Stimulated activated CD4-positive, alpha-beta T cell treated with anti-CD3 and anti-CD28 coated beads, Interleukin-15, amount 100 ng/mL, for 1 hour (primary cell): ENCODE measurements at regions not wholly inside any gene's neighbourhood (a gene's known extent, or its start where the extent isn't known, plus 50 kb on each side); places are given as distances from the start of the nearest gene placed in this dataset.
"Not testable (repeated sequence)": the region's sequence is repeated elsewhere in the genome, so short reads cannot be mapped to it uniquely, and the experiment has no call there.

Source experiments
- DNase-seq, 2 donors: peaks; one replicate each; pipeline ENCODE4 v3.0.0-alpha.2; 2020; ENCODE audit warnings: low read depth in 1 of 2, low spot score in 1 of 2

DNA sequence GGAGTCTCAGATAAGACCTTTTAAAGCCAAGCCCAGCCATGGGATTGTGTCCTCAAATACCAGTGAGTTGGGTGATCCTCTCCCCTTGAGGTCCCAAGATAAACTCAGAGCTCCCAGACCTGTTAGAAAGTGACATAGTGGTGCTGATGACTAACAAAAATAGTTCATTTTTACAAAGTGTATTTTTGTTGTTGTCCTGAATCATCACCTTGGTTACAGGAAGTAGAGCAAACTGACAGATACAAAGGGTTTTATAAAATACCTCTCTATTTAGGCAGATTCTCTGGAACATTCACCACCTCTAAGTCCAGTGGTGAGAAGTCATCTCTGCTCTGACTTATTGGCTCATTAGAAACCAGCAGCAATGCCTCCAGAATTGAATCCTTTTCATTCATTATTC lies 259.3 kb downstream of the CEMIP2 start:
- no peak for DNase-seq

DNA sequence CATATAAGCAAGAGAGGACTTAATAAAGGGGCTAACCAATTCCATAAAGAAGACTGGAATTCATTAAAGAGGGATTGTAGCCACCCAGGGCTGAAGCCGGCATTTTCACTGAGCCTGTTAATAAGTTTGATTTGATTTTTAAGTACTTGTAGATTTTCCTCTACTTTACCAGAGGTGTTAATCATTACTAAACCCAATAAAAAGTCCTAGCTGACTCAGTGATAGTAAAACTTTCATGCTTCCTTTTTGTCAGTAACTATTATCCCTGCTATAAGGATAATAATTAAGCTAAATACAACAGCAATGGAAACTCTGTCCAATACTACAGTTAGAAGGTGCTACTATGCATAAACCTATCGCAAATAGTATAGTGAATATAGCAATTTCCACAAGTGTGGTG lies 260.2 kb downstream of the CEMIP2 start:
- not testable (repeated sequence) for DNase-seq

DNA sequence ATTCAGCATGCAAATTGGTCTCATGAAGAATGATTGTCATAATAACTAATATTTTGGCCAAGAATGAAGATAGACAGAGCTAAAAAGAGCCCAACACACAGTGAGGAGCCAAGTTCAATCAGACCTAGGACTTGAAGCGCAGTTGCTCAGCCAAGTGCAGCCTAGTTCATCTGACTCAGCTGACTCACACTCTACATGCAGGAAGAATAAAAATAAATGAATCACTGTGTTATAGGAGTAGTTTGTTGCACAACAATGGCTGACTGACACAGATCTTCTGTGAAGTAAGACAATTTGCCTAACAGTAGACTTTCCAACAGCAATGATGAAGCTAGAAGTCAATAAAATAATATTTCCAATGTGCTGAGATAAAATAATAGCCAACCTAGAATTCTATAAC lies 261.5 kb downstream of the CEMIP2 start:
- no peak for DNase-seq

DNA sequence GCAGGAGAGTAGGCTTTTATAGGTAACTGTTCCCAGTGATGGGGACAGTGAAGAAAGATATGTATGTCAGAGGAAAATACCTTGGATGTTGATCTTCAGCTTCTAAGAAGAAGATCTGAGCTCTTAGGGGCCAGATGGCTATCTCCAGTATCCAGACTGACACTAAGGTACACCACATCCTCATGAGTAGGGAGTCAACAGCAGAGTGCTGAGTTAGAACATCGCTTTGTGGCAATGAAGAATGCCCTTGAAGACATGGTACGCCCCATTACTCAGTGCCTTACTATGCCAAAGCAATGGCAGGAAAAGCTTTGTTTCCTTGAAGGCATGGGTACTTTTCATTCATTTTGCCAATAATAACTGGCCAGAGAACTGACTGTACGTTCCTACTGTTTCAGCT lies 263.7 kb downstream of the CEMIP2 start:
- DNase-seq, result no peak

DNA sequence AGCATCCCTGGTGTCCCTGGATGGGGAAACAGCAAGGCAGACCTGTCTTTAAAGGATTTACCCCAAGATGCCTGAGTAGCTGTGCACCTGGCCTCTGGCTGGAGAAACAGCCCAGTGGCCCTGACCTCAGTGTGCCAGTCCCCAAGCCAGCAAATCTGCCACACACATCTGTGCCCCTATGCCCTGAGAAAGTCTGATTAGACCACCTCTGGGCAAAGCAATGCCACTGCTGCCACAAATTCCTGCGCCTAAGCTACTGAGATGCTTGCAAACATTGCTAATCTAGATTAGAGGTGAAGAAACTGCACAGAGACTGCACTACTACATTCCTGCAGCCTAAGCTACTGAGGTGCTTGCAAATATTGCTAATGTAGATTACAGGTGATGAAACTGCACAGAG lies 269.6 kb downstream of the CEMIP2 start:
- DNase-seq, result no peak

- DNase-seq, result no peak
Measured at GRCh38 chr9:71490810-71491209, 277.5 kb downstream of the CEMIP2 start.

GRCh38 chr9:71487061-71487460 lies 281.3 kb downstream of the CEMIP2 start:
- DNase-seq, result no peak

GRCh38 chr9:71485326-71485725 lies 283.0 kb downstream of the CEMIP2 start:
- DNase-seq, result no peak

DNA sequence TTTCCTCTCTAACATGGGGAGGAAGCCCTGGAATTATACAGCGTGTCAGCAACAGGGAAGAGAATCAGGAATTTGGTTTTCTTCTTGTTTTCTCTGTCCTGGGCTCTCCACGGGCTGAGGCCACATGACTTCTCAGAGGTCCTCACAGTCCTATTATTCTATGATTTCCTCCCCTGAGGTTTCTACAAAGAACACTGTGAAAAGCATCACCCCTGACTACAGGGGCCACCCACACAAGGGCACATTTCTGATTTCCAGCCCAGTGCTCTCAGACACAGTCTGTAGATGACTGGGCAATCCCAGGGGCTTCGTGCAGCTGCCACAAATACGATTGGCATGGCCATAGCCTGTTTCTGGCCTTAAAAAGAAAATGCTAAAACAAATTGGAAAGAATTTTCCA lies 284.9 kb downstream of the CEMIP2 start:
- no peak for DNase-seq

- DNase-seq, result no peak
Measured at GRCh38 chr9:71479621-71480020, 288.7 kb downstream of the CEMIP2 start.

- DNase-seq, result no peak
Measured at GRCh38 chr9:71472400-71472799, 295.9 kb downstream of the CEMIP2 start.

GRCh38 chr9:71465392-71465791 lies 302.9 kb downstream of the CEMIP2 start:
- no peak for DNase-seq

DNA sequence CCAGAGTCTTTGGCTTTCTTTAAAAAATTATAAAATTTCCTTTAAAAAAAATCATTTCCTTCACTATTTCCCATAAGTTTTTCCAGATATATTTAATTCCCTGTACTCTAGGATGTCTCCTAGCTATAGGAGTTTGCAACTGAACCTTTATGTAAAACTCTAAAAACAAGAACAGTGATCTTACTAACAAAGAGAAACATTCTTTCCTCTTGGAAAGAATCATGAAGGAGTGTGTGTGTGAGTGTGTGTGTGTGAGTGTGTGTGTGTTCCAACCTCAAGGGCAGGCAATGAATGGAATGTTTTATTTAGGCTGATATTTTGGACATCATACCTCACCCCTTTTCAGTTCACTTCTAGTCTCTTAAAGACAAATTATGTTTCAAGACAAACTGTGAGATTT lies 309.2 kb downstream of the CEMIP2 start:
- no peak for DNase-seq

GRCh38 chr9:71446473-71447411 lies 321.6 kb downstream of the CEMIP2 start:
- DNase-seq, result peak in 1 of 2 donors; percentile 0

GRCh38 chr9:71446106-71446472 lies 322.2 kb downstream of the CEMIP2 start:
- no peak for DNase-seq

DNA sequence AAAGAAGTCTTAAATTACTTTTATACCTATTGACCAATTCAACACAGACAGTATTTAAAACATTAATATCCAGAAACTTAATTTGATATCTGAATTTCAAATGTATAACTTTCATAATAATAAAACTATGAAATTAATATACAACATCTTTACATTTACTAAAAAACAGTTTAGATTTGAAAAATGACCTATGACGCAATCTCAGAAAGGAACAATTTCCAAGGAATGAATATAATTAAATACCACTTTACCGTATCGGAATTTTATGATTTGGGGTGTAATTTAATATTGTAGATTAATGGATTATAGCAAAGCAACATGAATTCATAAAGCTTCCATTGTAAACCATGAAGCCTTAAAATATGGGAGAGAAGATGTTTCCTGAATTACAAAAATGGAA lies 321.5 kb upstream of the TRPM3 start:
- no peak for DNase-seq

DNA sequence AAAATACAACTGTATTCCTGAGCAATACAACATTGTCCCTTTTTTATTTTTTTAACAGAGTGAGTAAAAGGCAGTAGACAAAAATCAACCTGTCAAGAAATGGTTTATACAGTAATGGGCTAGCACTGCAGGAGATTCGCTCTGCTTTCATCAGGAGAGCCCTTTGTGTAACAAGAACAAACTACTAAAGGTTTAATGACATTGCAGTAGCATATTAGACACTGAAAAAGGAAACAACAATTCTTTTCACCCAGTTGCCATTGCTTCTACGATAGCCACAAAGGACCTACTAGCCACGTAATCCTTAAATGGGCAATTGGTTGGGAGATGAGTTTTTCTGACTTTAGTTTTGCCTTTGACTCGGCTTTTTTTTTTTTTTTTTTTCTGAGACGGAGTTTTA lies 319.8 kb upstream of the TRPM3 start:
- no peak for DNase-seq

GRCh38 chr9:71431931-71432330 lies 310.5 kb upstream of the TRPM3 start:
- no peak for DNase-seq

GRCh38 chr9:71407341-71407740 lies 285.9 kb upstream of the TRPM3 start:
- not testable (repeated sequence) for DNase-seq

DNA sequence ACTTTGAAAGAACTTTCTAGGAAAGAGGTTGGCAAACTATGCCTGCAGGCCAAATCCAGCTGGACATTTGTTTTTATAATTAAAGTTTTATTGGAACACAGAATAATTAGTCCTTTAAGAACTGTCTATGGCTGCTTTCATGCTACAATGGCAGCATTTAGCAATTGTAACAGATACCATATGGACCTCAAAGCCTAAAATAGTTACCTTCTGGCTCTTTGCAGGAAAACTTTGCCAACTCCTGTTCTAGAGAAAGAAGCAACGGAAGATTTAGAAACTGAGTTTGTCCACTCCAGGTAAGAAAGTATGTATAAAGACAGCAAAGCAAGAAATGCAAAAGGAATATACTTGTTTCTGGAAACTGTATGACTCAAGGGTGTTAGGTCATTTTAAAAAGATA lies 281.7 kb upstream of the TRPM3 start:
- no peak for DNase-seq

DNA sequence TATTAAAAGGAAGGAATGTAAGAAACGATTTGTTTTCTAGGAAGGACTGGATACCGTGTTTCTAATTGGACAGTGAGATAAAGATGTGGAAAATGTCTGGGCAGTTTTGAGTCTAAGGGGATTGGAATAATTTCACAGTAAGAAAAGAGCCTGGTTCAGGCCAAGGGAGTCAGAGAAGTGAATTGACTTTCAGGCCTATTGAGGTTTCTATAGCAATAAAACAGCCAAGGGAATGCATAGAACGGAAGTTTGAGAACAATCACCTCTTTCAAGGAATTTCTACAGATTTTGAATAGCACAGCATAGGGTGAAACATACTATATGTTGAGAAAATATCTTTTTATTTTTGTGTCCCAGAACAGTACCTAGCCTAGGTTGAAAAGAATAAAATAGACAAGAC lies 271.6 kb upstream of the TRPM3 start:
- no peak for DNase-seq

GRCh38 chr9:71384343-71384742 lies 262.9 kb upstream of the TRPM3 start:
- DNase-seq, result no peak

- no peak for DNase-seq
Measured at GRCh38 chr9:71383308-71383940, 262.0 kb upstream of the TRPM3 start.
